Natural killer cell (primary cell): ENCODE measurements at regions not wholly inside any gene's neighbourhood (a gene's known extent, or its start where the extent isn't known, plus 50 kb on each side); places are given as distances from the start of the nearest gene placed in this dataset.
"Not testable (repeated sequence)": the region's sequence is repeated elsewhere in the genome, so short reads cannot be mapped to it uniquely, and the experiment has no call there.

ENCODE experiments used
- ATAC-seq, 3 donors: fragments of 150-1000 bp in 2 of 3; fragments of 200-7000 bp in 1 of 3; cut with Tn5 transposase; 1 replicate in 1 of 3; 2 replicates in 2 of 3; pipeline ENCODE4 v1.10.0; 2021; ENCODE audit warnings: mild to moderate bottlenecking in 2 of 3, moderate library complexity in 2 of 3
- DNase-seq, 2 donors: peaks; one replicate each; pipeline versions ENCODE4 v3.0.0 to v3.0.0-alpha.2; 2013 to 2021; ENCODE audit warnings: mixed read lengths in 1 of 2
- H3K27ac ChIP-seq: one replicate; pipeline ENCODE4 v1.5.1; 2013; ENCODE audit warnings: mild to moderate bottlenecking, low read length
- H3K27me3 ChIP-seq: one replicate; pipeline ENCODE4 v1.6.1; 2013; ENCODE audit warnings: low read length; ENCODE audit not compliant: control insufficient read depth, insufficient read depth
- H3K36me3 ChIP-seq: one replicate; pipeline ENCODE4 v1.6.1; 2013; ENCODE audit warnings: low read length; ENCODE audit not compliant: control insufficient read depth, insufficient read depth
- H3K4me1 ChIP-seq: one replicate; pipeline ENCODE4 v1.6.1; 2013; ENCODE audit warnings: low read length; ENCODE audit not compliant: control insufficient read depth, insufficient read depth
- H3K4me3 ChIP-seq: one replicate; pipeline ENCODE4 v1.5.1; 2013; ENCODE audit warnings: low read length
- H3K9me3 ChIP-seq: one replicate; pipeline ENCODE4 v1.6.1; 2013; ENCODE audit warnings: low read length; ENCODE audit not compliant: control insufficient read depth, insufficient read depth
- H3K27ac Mint-ChIP-seq, 2 donors: one replicate each; pipeline ENCODE4 v1.8.0; 2022; ENCODE audit warnings: mild to moderate bottlenecking in 2 of 2, mixed read lengths in 2 of 2, moderate library complexity in 1 of 2
- H3K27me3 Mint-ChIP-seq, 2 donors: one replicate each; pipeline ENCODE4 v1.8.0; 2022; ENCODE audit warnings: low read depth in 2 of 2, mixed read lengths in 2 of 2
- H3K36me3 Mint-ChIP-seq: one replicate; pipeline ENCODE4 v1.8.0; 2022; ENCODE audit warnings: mixed read lengths
- H3K4me1 Mint-ChIP-seq, 2 donors: one replicate each; pipeline ENCODE4 v1.8.0; 2022; ENCODE audit warnings: mixed read lengths in 2 of 2
- H3K4me3 Mint-ChIP-seq: one replicate; pipeline ENCODE4 v1.8.0; 2022; ENCODE audit warnings: mild to moderate bottlenecking, moderate library complexity, mixed read lengths
- H3K9me3 Mint-ChIP-seq, 2 donors: one replicate each; pipeline ENCODE4 v1.8.0; 2022; ENCODE audit warnings: mixed read lengths in 2 of 2
- CTCF ChIP-seq: fragments of 200-600 bp; IDR thresholded peaks from one replicate; pipeline ENCODE4 v1.8.0; 2022; ENCODE audit warnings: antibody characterized with exemption
- WGBS: methylation state at CpG from one replicate; pipeline ENCODE4 v1.1.7; 2013; ENCODE audit warnings: missing lambda C conversion rate; ENCODE audit not compliant: insufficient coverage; 5-methylcytosine and 5-hydroxymethylcytosine counted together
- intact Hi-C: fragments of 100-400 bp; cut with micrococcal nuclease; formaldehyde crosslinking; loops from one replicate; pipeline ENCODE4 v1.14.2; 2022

DNA sequence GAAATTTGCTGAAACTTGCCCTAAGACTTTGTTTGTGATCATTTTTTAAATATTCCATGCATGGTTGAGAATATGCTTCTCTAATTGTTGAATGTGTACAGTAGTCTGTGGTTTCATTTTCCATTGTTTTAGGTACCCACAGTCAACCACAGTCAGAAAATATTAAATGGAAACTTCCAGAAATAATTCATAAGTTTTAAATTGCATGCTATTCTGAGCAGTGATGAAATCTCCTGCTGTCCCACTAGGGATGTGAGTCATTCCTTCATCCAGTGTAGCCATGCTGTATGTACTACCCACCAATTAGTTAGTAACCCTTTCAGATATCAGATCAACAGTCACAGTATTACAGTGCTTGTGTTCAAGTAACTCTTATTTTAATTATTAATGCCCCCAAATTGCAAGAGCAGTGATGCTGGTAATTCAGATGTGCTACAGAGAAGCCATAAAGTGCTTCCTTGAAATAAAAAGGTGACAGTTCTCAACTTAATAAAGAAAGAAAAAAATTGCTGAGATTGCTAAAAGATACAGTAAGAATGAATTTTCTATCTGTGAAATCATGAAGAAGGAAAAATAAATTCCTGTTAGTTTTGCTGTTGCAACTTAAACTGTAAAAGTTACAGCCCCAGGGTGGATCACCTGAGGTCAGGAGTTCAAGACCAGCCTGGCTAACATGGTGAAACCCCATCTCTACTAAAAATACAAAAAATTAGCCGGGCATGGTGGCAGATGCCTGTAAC lies 79.9 kb upstream of the FBXL17 start:
- no peak overlapping the region for H3K27ac ChIP-seq
- ATAC-seq (no peak), DNase-seq (no peak)
- no peaks in the 10 kb centered on the region for H3K36me3 Mint-ChIP-seq
- TF ChIP-seq CTCF, result no peak
- H3K4me1 ChIP-seq, result no peaks in the 10 kb centered on the region
- intact Hi-C loops, result no loop called here
- no peaks in the 10 kb centered on the region for H3K36me3 ChIP-seq
- H3K4me3 Mint-ChIP-seq, result no peak overlapping the region
- H3K27me3 Mint-ChIP-seq, result peaks cover 0 to 9% of the 10 kb centered on the region in 2 donors
- no peak overlapping the region for H3K27ac Mint-ChIP-seq
- no CpG with 5 or more reads among the region's 1 CpG for WGBS
- H3K9me3 Mint-ChIP-seq, result no peaks in the 10 kb centered on the region
- peaks cover 3% of the 10 kb centered on the region for H3K27me3 ChIP-seq
- no peaks in the 10 kb centered on the region for H3K4me1 Mint-ChIP-seq
- H3K9me3 ChIP-seq, result no peaks in the 10 kb centered on the region
- H3K4me3 ChIP-seq, result no peak overlapping the region

DNA sequence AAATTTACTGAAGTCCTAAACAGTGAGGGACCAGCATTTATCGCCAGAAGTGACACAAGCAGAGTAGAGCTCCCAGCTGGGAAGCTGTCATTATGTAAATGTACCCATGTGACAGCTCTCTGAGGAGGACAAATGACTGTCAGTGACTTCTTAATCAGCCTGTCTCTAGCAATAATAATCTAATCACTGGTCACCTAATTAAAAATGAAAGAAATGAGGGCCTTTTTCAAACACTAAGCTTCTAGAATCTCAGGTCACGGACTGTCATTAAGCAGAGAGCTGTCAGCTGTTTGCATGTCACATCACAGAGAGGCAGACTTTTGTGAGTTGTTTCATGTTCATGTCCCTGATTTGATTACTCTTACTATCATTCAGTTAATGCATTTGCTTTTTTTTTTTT lies 77.9 kb upstream of the FBXL17 start:
- Mint-ChIP-seq H3K27ac (no peak overlapping the region), H3K4me1 (no peaks in the 10 kb centered on the region), H3K36me3 (no peaks in the 10 kb centered on the region), H3K9me3 (no peaks in the 10 kb centered on the region), H3K4me3 (no peak overlapping the region), H3K27me3 (peaks cover 4 to 9% of the 10 kb centered on the region in 2 donors)
- H3K36me3 ChIP-seq, result no peaks in the 10 kb centered on the region
- no peaks in the 10 kb centered on the region for H3K9me3 ChIP-seq
- 95% methylated on average over 2 of the region's 2 CpGs for WGBS
- TF ChIP-seq CTCF, result no peak
- no peak overlapping the region for H3K4me3 ChIP-seq
- no peaks in the 10 kb centered on the region for H3K4me1 ChIP-seq
- no peak for DNase-seq
- intact Hi-C loops, result no loop called here
- no peak for ATAC-seq
- H3K27me3 ChIP-seq, result peaks cover 3% of the 10 kb centered on the region
- H3K27ac ChIP-seq, result no peak overlapping the region

- DNase-seq (no peak), ATAC-seq (no peak)
- H3K9me3 Mint-ChIP-seq, result no peaks in the 10 kb centered on the region
- intact Hi-C loops, result no loop called here
- H3K27ac ChIP-seq, result no peak overlapping the region
- peaks cover 3 to 12% of the 10 kb centered on the region in 2 donors for H3K27me3 Mint-ChIP-seq
- H3K27me3 ChIP-seq, result no peaks in the 10 kb centered on the region
- H3K27ac Mint-ChIP-seq, result no peak overlapping the region
- no peaks in the 10 kb centered on the region for H3K36me3 ChIP-seq
- H3K4me3 Mint-ChIP-seq, result no peak overlapping the region
- no peaks in the 10 kb centered on the region for H3K4me1 ChIP-seq
- no peaks in the 10 kb centered on the region for H3K4me1 Mint-ChIP-seq
- H3K36me3 Mint-ChIP-seq, result no peaks in the 10 kb centered on the region
- no peaks in the 10 kb centered on the region for H3K9me3 ChIP-seq
- no peak for TF ChIP-seq CTCF
- no peak overlapping the region for H3K4me3 ChIP-seq
These were observed 69.4 kb upstream of the FBXL17 start for GRCh38 chr5:108451269-108451668.

- H3K27ac Mint-ChIP-seq, H3K27ac ChIP-seq, intact Hi-C loops, H3K9me3 ChIP-seq, H3K4me3 Mint-ChIP-seq, ATAC-seq, H3K4me3 ChIP-seq, H3K27me3 ChIP-seq, H3K4me1 Mint-ChIP-seq, H3K9me3 Mint-ChIP-seq, H3K36me3 ChIP-seq, H3K27me3 Mint-ChIP-seq, DNase-seq, H3K4me1 ChIP-seq, H3K36me3 Mint-ChIP-seq: not testable (repeated sequence)
- 100% methylated on average over 2 of the region's 3 CpGs for WGBS
These were observed 62.2 kb upstream of the FBXL17 start for GRCh38 chr5:108444130-108444529.

- H3K27me3 Mint-ChIP-seq, H3K4me3 ChIP-seq, ATAC-seq, H3K36me3 Mint-ChIP-seq, H3K4me1 Mint-ChIP-seq, H3K36me3 ChIP-seq, H3K9me3 ChIP-seq, H3K4me1 ChIP-seq, H3K4me3 Mint-ChIP-seq, H3K27ac Mint-ChIP-seq, H3K27ac ChIP-seq, intact Hi-C loops, H3K9me3 Mint-ChIP-seq, H3K27me3 ChIP-seq, DNase-seq: not testable (repeated sequence)
- 96% methylated on average over 23 of the region's 24 CpGs for WGBS
These were observed 60.3 kb upstream of the FBXL17 start for GRCh38 chr5:108442063-108442651.
